ENCODE measurements at regions not wholly inside any gene's neighbourhood (a gene's known extent, or its start where the extent isn't known, plus 50 kb on each side); places are given as distances from the start of the nearest gene placed in this dataset.

DNA sequence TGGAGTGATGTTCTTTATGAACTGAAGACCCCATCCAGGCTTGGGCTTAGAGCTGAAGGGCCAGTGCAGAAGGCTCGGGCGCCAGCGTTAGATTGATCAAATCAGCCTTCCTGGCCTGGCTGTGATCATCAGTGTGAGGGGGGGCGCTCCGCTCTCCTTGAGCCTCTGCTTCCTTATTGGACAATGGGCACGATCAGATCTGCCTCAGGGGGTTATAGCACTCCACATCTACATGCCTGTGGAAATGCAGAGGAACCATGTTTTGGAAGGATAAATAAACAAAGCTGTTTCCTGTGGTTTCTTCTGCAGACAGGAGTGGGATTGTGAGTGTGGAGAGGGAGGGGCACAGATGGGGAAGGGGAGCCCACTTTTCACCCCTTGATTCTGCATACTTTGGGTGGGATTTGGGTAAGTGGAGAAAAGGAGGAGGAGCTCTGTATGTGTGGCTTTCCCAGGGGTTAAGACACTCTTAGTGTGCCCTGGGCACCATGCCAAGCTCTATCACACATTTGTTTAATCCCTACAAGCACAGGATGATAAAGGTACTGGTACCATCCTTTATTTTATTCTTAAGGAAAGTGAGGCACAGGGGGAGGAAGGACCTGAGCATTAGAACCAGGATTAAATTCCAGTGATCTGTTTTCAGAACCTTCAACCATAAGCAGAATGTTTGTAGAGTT lies 150.5 kb downstream of the EN1 start:
- no peak for DNase-seq

GRCh38 chr2:118693287-118693822 lies 154.1 kb downstream of the EN1 start:
- DNase-seq, result no peak

DNA sequence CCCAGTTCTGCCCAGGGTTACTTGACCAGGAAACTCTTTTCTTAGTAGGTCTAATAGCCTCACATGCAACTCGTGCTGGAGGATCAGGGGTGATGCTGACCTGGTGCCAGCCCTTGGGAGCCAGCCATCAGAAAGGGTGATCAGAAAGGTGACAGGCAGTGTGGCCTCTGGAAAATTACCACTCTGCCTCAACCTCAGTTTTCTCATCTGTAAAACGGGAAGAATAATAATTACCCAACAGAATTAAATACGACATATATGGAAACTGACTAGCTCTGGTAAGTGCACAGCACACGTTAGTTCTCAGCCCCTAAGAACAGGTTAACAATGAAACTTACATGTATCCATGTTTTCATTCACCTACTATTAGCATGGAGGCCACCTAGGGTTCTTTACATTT lies 157.6 kb downstream of the EN1 start:
- no peak for DNase-seq

GRCh38 chr2:118689456-118689855 lies 158.0 kb downstream of the EN1 start:
- DNase-seq, result no peak

DNA sequence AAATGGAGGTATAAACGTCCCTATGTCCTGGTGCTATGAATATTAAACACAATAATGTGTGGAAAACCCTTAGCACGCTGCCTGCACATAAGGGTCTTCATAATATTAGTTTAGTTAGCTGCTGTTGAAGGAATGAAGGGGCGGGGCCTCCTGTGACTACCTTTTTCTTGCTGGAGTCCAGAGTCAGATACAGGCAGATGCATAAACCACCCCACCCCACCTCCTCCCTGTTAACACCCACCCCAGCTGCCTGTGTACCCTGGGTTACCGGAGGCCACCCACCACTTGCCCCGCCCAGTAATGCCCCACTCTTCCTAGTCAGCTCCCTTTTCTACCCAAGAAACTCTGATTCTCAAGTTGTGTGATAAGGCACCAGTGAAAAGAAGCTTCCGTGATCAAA lies 158.4 kb downstream of the EN1 start:
- no peak for DNase-seq

DNA sequence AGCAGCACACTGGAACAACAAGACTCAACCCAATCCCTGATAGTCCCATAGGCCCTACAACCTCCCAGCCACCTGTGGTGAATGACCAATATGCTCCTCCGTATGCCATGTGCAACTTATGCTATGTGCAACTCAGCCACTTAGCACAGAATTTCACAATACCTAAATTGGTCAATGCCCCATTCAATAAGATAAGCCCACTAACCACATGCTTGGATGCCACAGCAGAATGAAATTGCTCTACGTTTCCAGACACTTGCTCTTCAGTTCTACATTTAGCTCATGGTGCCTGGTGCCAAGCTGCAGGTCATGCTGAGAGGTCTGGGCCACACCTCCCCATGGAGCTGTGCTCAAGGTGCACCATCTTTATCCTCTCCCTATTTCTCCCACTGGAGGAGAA lies 159.8 kb downstream of the EN1 start:
- DNase-seq, result no peak

- DNase-seq, result no peak
Observed at GRCh38 chr2:118687192-118687591, 160.3 kb downstream of the EN1 start.

- no peak for DNase-seq
Observed at GRCh38 chr2:118686346-118686745, 161.1 kb downstream of the EN1 start.

DNA sequence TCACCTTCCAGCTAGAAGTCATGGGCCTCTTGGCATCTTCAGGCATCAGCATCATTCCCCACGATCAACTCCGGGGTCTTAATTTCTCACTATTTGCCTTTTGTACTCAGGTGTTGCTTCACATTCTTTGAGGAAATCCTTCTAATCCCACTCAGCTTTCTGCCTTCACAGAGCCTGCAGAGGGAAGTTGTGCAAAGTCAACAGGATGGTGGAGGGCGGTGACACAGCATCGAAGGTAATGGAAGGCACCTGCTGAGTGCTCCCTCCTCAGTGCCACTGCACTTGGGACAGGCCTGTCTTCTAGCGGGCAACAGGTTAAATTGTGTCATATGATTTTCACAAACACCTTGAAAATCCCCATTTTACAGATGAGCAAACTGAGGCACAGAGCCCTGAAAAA lies 164.0 kb downstream of the EN1 start:
- DNase-seq, result no peak

GRCh38 chr2:118678985-118679384 lies 168.5 kb downstream of the EN1 start:
- no peak for DNase-seq

DNA sequence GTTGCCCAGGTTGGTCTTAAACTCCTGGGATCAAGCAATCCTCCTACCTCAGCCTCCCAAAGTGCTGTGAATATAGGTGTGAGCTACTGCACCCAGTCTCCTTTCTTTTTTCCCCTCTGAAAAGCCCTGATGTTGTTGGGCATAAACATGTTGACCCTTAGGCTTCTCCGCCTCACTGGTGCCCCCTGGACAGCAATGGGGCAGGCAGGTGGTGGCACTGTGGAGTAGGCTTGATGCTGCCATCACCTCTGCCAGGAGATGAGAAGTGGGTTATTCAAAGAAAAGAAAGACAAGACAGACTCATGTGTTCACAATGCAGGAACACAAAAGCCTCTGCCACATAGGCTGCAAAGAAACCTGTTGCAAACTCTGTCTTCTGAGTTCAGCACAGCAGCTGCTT lies 169.9 kb downstream of the EN1 start:
- no peak for DNase-seq

DNA sequence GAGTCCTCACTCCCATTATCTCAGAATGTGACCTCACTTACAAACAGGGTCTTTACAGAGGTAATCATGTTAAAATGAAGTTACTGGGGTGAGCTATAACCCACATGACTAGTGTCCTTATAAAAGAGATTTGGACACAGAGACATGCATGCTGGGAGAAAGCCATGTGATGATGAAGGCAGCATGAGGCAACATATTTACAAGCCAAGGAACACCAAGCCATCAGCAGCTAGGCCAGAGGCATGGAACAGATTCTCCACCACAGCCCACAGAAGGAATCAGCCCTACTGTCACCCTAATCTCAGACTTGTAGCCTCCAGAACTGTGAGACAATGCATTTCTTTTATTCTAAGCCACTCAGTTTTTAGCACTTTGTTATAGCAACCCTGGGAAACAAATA lies 171.9 kb downstream of the EN1 start:
- no peak for DNase-seq

GRCh38 chr2:118672571-118673158 lies 174.8 kb downstream of the EN1 start:
- DNase-seq, result no peak

DNA sequence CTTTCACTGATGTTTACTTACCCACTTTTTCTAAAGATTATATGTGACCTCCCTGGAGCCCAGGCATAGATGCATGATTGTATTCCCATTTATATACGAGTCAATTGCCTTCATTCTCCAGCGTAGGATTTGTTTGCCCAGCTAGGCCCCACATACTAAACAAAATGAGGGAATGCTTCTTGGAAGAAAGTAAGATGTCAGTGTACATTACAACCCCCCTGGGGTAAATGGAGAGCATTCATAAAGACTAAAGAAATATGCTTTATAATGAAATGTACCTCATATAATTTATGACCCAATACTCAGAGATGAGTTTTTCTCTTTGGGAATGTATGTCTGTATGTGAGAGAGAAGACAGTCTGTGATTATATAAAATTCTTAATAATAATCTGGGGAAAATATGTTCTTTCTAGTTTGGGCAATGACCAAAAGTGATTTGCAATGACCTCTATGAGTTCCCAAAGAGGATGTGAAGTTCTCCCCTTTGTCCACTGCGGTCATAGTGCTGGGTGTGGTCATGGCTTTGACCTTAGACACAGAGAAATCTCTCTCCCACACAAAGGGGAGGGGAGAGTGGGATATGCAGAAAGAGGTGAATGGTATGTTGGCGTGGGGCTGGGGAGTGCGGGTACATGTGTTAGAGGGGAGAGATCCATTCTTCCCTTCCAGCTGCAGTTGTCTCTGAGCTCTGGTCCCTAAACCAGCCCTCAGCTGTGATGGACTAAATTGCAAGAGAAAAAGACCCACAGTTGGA lies 175.6 kb downstream of the EN1 start:
- DNase-seq, result no peak

- no peak for DNase-seq
Observed at GRCh38 chr2:118670838-118671237, 176.6 kb downstream of the EN1 start.

DNA sequence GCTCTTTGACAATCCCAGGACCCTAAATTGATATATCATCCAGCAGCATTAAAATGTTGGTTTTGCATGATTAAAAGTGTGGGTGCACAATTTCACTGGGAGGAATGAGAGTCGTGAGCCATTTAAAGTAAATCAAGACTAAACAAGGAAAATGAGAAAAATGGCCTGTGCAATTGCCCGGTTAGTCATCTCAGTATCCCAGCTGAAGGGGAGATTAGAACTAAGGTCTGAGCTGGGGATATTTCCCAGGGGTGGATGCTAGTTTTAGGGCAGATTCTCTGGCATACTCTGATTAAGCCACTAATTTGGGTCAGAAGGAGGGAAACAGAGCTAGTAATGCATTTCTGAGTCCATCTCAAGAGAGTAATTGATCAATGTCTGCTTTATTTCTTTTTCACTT lies 177.2 kb downstream of the EN1 start:
- no peak for DNase-seq

DNA sequence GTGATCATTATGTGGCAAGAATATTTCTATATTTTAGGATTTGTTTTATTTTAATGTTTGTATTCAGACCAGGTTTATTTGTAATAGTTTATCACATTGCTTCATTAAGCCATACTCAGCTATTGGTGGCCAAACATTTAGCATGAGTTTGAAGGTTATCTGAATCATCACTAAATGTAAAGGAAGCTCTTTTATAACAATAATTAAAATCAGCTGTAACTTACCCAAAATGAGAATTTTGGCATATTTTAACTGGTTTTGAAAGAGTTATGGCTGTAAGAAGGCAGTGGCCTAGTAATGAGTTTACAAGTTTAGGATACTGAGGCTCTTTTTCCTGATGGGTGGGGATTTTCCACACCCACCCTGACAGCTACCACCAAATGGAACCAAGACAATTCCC lies 177.8 kb downstream of the EN1 start:
- no peak for DNase-seq

- DNase-seq, result no peak
Observed at GRCh38 chr2:118668431-118669424, 178.7 kb downstream of the EN1 start.

- DNase-seq, result no peak
Observed at GRCh38 chr2:118667964-118668363, 179.5 kb downstream of the EN1 start.

- DNase-seq, result no peak
Observed at GRCh38 chr2:118667348-118667747, 180.1 kb downstream of the EN1 start.

GRCh38 chr2:118665784-118666529 lies 181.5 kb downstream of the EN1 start:
- no peak for DNase-seq

DNA sequence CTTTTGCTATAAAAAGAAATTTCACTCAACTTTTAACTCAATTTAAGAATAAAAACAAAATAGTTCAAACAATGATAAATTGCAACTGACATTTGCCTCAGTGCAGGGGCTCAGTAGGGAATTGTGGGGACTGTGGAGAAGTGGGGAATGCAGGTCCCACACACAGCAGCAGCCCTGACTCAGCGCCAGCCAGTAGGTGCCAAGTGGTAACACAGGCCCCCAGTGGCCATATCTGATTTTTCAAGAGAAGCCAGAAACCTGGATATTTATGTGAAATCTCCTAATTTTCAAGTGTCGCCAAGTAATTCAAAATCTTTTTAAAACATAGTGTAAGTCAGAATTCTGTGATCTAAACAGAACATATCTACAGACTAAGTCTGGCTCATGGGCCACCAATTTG lies 186.3 kb downstream of the EN1 start:
- DNase-seq, result no peak

Measured in NCI-H2081 treated with DMSO at 0.1 percent for 48 hours (cell line).